Motor neuron (in vitro differentiated cells): ENCODE measurements at regions not wholly inside any gene's neighbourhood (a gene's known extent, or its start where the extent isn't known, plus 50 kb on each side); places are given as distances from the start of the nearest gene placed in this dataset.
"Not testable (repeated sequence)": the region's sequence is repeated elsewhere in the genome, so short reads cannot be mapped to it uniquely, and the experiment has no call there.

Source experiments
- ATAC-seq, 8 experiments: fragments of 200-7000 bp; cut with Tn5 transposase; replicated peaks in 6 of 8; 2 replicates each; pipeline ENCODE4 v1.8.0; 2021; ENCODE audit warnings: mild to moderate bottlenecking in 8 of 8, moderate library complexity in 8 of 8
- H3K27ac ChIP-seq, 2 donors: fragments of 250-450 bp; sonication (Bioruptor Pico); 2 replicates each; pipeline ENCODE4 v1.9.0; 2021; ENCODE audit warnings: antibody characterized with exemption in 2 of 2, mild to moderate bottlenecking in 2 of 2, moderate library complexity in 1 of 2
- H3K4me1 ChIP-seq, 2 donors: fragments of 250-450 bp; sonication (Bioruptor Pico); replicated peaks in 1 of 2; 2 replicates each; pipeline ENCODE4 v1.6.1; 2021; ENCODE audit warnings: antibody characterized with exemption in 2 of 2, mild to moderate bottlenecking in 2 of 2, moderate library complexity in 1 of 2
- H3K4me3 ChIP-seq, 5 donors: fragments of 250-450 bp; sonication (Bioruptor Pico); 2 replicates each; pipeline ENCODE4 v1.9.0; 2021; ENCODE audit warnings: antibody characterized with exemption in 5 of 5, mild to moderate bottlenecking in 5 of 5, moderate library complexity in 4 of 5
- WGBS, 10 experiments: fragments of 450-650 bp; shearing (Covaris generic); methylation state at CpG; one replicate each; pipeline ENCODE4 v1.0.0; 2022; 5-methylcytosine and 5-hydroxymethylcytosine counted together
- in situ Hi-C, 9 experiments: fragments of 400-800 bp; cut with MboI; loops; one replicate each; pipeline ENCODE4 v1.15.0; 2021; ENCODE audit warnings: low sequenced_read_pairs in 9 of 9, low pct_unique_long_range_greater_than_20kb in 2 of 9; ENCODE audit not compliant: unreplicated experiment in 9 of 9

DNA sequence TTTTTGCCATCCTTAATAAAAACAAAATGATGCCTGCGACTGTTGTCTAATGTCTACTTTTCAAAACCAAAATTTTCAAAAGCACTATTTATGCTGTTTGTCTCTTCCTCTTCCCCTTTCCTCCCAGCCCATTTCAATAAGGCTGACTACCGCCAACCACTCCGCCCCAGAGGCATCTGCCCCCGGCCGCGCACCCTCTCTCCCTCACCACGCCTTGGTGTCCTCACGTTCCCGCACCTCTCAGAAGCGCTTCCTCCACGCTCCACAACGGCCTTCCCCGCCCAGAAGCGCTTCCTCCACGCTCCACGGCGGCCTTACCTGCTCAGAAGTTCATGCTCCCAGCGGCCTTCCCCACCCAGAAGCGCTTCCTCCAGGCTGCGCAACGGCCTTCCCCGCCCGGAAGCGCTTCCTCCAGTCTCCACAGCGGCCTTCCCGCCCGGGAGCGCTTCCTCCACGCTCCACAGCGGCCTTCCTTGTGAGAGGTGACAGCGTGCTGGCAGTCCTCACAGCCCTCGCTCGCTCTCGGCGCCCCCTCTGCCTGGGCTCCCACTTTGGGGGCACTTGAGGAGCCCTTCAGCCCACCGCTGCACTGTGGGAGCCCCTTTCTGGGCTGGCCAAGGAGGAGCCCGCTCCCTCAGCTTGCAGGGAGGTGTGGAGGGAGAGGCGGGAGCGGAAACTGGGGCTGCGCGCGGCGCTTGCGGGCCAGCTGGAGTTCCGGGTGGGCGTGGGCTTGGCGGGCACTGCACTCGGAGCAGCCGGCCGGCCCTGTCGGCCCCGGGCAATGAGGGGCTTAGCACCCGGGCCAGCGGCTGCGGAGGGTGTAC, 490.4 kb upstream of the ZFP42 start:
- no peak overlapping the region for H3K4me3 ChIP-seq
- ATAC-seq, result no peak
- H3K4me1 ChIP-seq, result no peaks in the 10 kb centered on the region
- no peak overlapping the region for H3K27ac ChIP-seq
- WGBS, 10 experiments, result 67 to 100% (median 88%) methylated on average over 1 to 15 of the region's 55 CpGs; no CpG with 5 or more reads in 1 of the 10 experiments
- in situ Hi-C loops, result no loop called here

DNA sequence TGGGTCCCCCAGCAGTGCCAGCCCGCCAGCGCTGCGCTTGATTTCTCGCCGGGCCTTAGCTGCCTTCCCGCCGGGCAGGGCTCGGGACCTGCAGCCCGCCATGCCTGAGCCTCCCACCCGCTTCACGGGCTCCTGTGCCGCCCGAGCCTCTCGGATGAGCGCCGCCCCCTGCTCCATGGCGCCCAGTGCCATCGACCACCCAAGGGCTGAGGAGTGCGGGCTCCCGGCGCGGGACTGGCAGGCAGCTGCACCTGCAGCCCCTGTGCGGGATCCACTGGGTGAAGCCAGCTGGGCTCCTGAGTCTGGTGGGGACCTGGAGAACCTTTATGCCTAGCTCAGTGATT, 489.8 kb upstream of the ZFP42 start:
- ATAC-seq, result not testable (repeated sequence)

GRCh38 chr4:187516224-187516623, 479.3 kb upstream of the ZFP42 start:
- no peak overlapping the region for H3K27ac ChIP-seq
- WGBS, 10 experiments, result 0 to 100% (median 100%) methylated on average over 1 of the region's 1 CpG; no CpG with 5 or more reads in 2 of the 10 experiments
- in situ Hi-C loops, result no loop called here
- ATAC-seq, result no peak
- no peak overlapping the region for H3K4me3 ChIP-seq
- H3K4me1 ChIP-seq, result no peaks in the 10 kb centered on the region

More for the DNA sequence above, 489.8 kb upstream of the ZFP42 start:
- H3K4me3 ChIP-seq, in situ Hi-C loops, H3K4me1 ChIP-seq, H3K27ac ChIP-seq: not testable (repeated sequence)
- WGBS, 10 experiments, result 80% methylated on average over 1 of the region's 23 CpGs; no CpG with 5 or more reads in 9 of the 10 experiments

DNA sequence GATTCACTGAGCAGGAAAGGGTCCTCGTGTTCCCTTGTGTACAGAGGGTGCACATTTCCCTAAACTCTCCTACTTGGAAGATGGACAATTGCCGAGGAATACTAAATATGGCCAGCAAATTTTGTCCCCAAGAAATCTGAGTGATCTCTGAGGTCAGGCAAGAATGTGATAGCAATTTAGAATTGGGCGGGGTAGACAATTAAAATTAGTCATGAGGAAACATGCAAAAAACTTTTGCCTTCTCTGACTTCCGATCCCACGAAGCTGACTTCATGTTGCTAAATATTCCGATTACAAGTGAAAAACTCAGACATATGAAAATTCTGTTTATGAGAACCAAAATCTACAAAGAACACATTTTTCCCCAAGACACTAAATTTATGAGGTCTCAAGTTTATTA, 453.9 kb upstream of the ZFP42 start:
- Histone ChIP-seq H3K27ac (no peak overlapping the region), H3K4me1 (peaks cover 0 to 4% of the 10 kb centered on the region in 2 donors), H3K4me3 (no peak overlapping the region)
- in situ Hi-C loops, result no loop called here
- peak in 1 of 8 experiments; percentile 65 for ATAC-seq
- WGBS, 10 experiments, result 0 to 97% (median 77%) methylated on average over 1 to 6 of the region's 6 CpGs; no CpG with 5 or more reads in 1 of the 10 experiments

DNA sequence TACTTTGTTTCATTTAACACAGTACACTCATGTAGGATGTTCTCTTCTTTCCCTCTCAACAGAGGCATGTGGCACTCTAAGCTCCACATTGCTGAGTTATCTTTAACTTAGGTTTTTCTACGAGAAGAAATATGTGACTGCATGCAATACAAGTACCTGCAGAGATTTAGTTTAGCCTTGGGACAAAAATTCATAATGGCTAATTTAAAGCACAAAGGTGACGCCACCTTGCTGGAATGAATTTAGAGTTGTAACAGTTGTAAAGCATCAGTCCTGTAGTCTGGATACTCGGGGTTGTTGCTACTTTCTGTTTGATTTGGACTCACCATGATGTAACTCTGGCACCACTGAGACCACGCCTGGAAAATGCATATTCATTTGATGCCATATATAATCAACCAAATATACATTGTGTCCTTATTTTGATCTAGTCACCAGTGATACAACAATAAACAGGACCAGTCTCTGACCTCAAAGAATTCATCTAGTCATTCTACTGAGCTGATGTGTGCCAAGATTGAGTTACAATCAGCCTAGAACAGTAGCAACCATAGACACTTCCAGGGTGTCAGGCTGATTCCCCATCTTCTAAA, 451.0 kb upstream of the ZFP42 start:
- ATAC-seq, result peak in 2 of 8 experiments; percentile 36 to 52
- no peak overlapping the region for H3K27ac ChIP-seq
- H3K4me1 ChIP-seq, result peaks cover 0 to 4% of the 10 kb centered on the region in 2 donors
- in situ Hi-C loops, result no loop called here
- no peak overlapping the region for H3K4me3 ChIP-seq
- 33 to 100% (median 71%) methylated on average over 1 to 4 of the region's 4 CpGs; no CpG with 5 or more reads in 1 of the 10 experiments for WGBS, 10 experiments

DNA sequence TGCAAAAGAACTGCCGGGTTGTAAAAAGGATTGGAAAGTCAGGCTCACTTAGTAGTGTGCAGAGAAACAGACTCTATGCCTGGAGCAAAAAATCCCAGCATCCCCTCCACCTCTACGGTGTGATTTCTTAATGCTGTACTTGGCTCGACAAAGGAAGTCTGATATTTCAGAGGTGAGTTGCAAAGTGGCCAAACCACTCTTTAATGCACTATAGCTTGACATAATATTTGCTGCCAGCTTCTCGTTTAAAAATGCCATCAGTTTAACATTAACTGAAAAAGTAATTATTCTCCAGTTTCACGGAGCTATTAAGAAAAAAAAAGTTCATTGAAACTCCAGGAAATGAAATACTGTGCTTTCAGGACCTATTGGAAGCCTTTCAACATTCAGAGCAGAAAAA, 448.3 kb upstream of the ZFP42 start:
- H3K4me1 ChIP-seq, result no peaks in the 10 kb centered on the region
- no peak overlapping the region for H3K4me3 ChIP-seq
- 0 to 93% (median 59%) methylated on average over 2 to 5 of the region's 5 CpGs for WGBS, 10 experiments
- in situ Hi-C loops, result no loop called here
- no peak for ATAC-seq
- H3K27ac ChIP-seq, result no peak overlapping the region

GRCh38 chr4:187550256-187550950, 445.2 kb upstream of the ZFP42 start:
- in situ Hi-C loops, result no loop called here
- Histone ChIP-seq H3K4me3 (no peak overlapping the region), H3K27ac (no peak overlapping the region), H3K4me1 (no peaks in the 10 kb centered on the region)
- WGBS, 10 experiments, result 45 to 100% (median 89%) methylated on average over 2 to 5 of the region's 5 CpGs; no CpG with 5 or more reads in 2 of the 10 experiments
- ATAC-seq, result no peak

- WGBS, 10 experiments, result 38 to 100% (median 95%) methylated on average over 2 to 4 of the region's 4 CpGs
- no peak for ATAC-seq
- in situ Hi-C loops, result no loop called here
- Histone ChIP-seq H3K27ac (no peak overlapping the region), H3K4me3 (no peak overlapping the region), H3K4me1 (no peaks in the 10 kb centered on the region)
These were observed 442.8 kb upstream of the ZFP42 start for GRCh38 chr4:187552781-187553180.

GRCh38 chr4:187555174-187555573, 440.4 kb upstream of the ZFP42 start:
- in situ Hi-C loops, result no loop called here
- Histone ChIP-seq H3K4me3 (no peak overlapping the region), H3K4me1 (peaks cover 3 to 10% of the 10 kb centered on the region in 2 donors), H3K27ac (no peak overlapping the region)
- ATAC-seq, result no peak

DNA sequence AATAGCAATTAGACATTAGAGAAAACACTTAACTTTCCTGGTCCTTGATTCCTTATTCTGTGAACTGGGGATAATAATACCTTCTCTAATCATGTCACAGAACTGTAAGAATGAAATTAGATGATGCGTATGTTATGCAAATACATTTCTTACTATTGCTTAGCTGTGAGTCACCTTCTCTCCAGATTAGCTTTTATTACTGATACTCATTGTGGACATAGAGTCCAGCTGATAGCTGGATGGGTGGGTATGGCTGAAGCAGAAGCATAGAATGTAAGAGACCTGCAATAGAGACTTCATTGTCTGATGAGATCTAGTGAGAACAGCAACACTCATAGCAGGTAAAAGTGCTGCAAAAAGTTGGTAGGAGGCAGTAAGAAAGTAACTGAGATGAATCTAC, 437.2 kb upstream of the ZFP42 start:
- in situ Hi-C loops, result no loop called here
- 0 to 100% (median 40%) methylated on average over 1 of the region's 1 CpG; no CpG with 5 or more reads in 2 of the 10 experiments for WGBS, 10 experiments
- H3K4me3 ChIP-seq, result no peak overlapping the region
- peak in 2 of 8 experiments; percentile 21 to 49 for ATAC-seq
- no peak overlapping the region for H3K27ac ChIP-seq
- peaks cover 3 to 23% of the 10 kb centered on the region in 2 donors for H3K4me1 ChIP-seq

DNA sequence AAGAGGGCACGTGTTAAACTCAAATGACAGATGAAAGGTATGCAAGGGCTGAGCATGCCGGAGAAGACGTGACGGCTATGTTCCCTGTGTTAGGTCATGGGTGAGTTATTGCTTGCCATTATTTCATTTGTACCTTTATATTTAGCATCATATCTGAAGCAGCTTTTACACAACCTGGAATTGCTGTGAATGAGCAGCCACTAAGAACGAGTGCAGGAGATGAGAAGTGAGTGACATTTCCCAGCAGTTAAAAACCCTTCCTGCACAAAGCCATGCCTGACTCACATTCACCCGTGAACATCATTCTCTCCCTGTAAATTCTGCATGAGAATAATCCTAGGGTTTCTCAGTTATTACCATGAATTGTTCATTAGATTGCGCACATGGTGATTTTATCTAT, 433.2 kb upstream of the ZFP42 start:
- H3K27ac ChIP-seq, result no peak overlapping the region
- 43 to 88% (median 72%) methylated on average over 1 to 7 of the region's 7 CpGs for WGBS, 10 experiments
- peaks cover 3 to 23% of the 10 kb centered on the region in 2 donors for H3K4me1 ChIP-seq
- peak in 3 of 8 experiments; percentile 55 to 72 (median 55) for ATAC-seq
- in situ Hi-C loops, result no loop called here
- no peak overlapping the region for H3K4me3 ChIP-seq

- no peak overlapping the region for H3K4me3 ChIP-seq
- in situ Hi-C loops, result no loop called here
- peaks cover 0 to 10% of the 10 kb centered on the region in 2 donors for H3K4me1 ChIP-seq
- WGBS, 10 experiments, result 14 to 94% (median 85%) methylated on average over 3 to 11 of the region's 11 CpGs
- no peak for ATAC-seq
- no peak overlapping the region for H3K27ac ChIP-seq
These were observed 430.2 kb upstream of the ZFP42 start for GRCh38 chr4:187565416-187565815.

GRCh38 chr4:187569871-187570270, 425.7 kb upstream of the ZFP42 start:
- Histone ChIP-seq H3K4me1 (no peaks in the 10 kb centered on the region), H3K27ac (no peak overlapping the region), H3K4me3 (no peak overlapping the region)
- no peak for ATAC-seq
- 6 to 93% (median 65%) methylated on average over 2 to 6 of the region's 6 CpGs; no CpG with 5 or more reads in 2 of the 10 experiments for WGBS, 10 experiments
- in situ Hi-C loops, result no loop called here
